Mammary epithelial cell (primary cell): ENCODE measurements at regions not wholly inside any gene's neighbourhood (a gene's known extent, or its start where the extent isn't known, plus 50 kb on each side); places are given as distances from the start of the nearest gene placed in this dataset.

ENCODE experiments used
- EZH2 ChIP-seq: IDR thresholded peaks from 2 replicates; pipeline ENCODE4 v1.6.1; 2012; ENCODE audit warnings: low read length, inconsistent platforms, borderline replicate concordance
- TF ChIP-seq, protein P1 (sequence below), 2 donors: IDR thresholded peaks in 1 of 2; conservative IDR thresholded peaks in 1 of 2; 2 replicates each; pipeline ENCODE4 v1.5.1; 2011 to 2012; ENCODE audit warnings: inconsistent platforms in 2 of 2, low read length in 2 of 2, mild to moderate bottlenecking in 2 of 2, control low read depth in 1 of 2, low read depth in 1 of 2; ENCODE audit not compliant: insufficient read depth in 1 of 2; ENCODE audit errors: extremely low read depth in 1 of 2

- TF ChIP-seq, protein P1, sequence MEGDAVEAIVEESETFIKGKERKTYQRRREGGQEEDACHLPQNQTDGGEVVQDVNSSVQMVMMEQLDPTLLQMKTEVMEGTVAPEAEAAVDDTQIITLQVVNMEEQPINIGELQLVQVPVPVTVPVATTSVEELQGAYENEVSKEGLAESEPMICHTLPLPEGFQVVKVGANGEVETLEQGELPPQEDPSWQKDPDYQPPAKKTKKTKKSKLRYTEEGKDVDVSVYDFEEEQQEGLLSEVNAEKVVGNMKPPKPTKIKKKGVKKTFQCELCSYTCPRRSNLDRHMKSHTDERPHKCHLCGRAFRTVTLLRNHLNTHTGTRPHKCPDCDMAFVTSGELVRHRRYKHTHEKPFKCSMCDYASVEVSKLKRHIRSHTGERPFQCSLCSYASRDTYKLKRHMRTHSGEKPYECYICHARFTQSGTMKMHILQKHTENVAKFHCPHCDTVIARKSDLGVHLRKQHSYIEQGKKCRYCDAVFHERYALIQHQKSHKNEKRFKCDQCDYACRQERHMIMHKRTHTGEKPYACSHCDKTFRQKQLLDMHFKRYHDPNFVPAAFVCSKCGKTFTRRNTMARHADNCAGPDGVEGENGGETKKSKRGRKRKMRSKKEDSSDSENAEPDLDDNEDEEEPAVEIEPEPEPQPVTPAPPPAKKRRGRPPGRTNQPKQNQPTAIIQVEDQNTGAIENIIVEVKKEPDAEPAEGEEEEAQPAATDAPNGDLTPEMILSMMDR (conservative IDR thresholded peaks at IDR 0.05 in 1 of 2, IDR thresholded peaks at IDR 0.05 in 1 of 2; ENCODE audit: extremely low read depth in 1 of 2, insufficient read depth in 1 of 2, low read depth in 1 of 2, low read length in 2 of 2), result no peak
- TF ChIP-seq EZH2, result no peak
These were observed 205.1 kb upstream of the SRD5A2 start for GRCh38 chr2:31785876-31786275.
